SK-N-SH (cell line): ENCODE measurements at regions not wholly inside any gene's neighbourhood (a gene's known extent, or its start where the extent isn't known, plus 50 kb on each side); places are given as distances from the start of the nearest gene placed in this dataset.

Experiments used
- CTCF ChIP-seq: fragments of 200-600 bp; sonication (generic); IDR thresholded peaks from 2 replicates; pipeline ENCODE4 v1.6.1; 2017; ENCODE audit warnings: antibody characterized with exemption, mild to moderate bottlenecking, moderate library complexity
- FOSL2 ChIP-seq: IDR thresholded peaks from 2 replicates; pipeline ENCODE4 v1.4.0; 2012; ENCODE audit warnings: low read depth, mild to moderate bottlenecking, moderate library complexity, borderline replicate concordance
- JUND ChIP-seq: IDR thresholded peaks from 2 replicates; pipeline ENCODE4 v1.4.0; 2012
- SMC3 ChIP-seq: IDR thresholded peaks from 2 replicates; pipeline ENCODE4 v1.6.1; 2012; ENCODE audit warnings: low read depth, low read length, improper control_type of control experiment

GRCh38 chr19:28686756-28687155, 526.2 kb downstream of the UQCRFS1 start:
- TF ChIP-seq CTCF, result no peak
- TF ChIP-seq FOSL2, result no peak
- TF ChIP-seq JUND, result no peak
- no peak for TF ChIP-seq SMC3
